ENCODE measurements at regions not wholly inside any gene's neighbourhood (a gene's known extent, or its start where the extent isn't known, plus 50 kb on each side); places are given as distances from the start of the nearest gene placed in this dataset.

DNA sequence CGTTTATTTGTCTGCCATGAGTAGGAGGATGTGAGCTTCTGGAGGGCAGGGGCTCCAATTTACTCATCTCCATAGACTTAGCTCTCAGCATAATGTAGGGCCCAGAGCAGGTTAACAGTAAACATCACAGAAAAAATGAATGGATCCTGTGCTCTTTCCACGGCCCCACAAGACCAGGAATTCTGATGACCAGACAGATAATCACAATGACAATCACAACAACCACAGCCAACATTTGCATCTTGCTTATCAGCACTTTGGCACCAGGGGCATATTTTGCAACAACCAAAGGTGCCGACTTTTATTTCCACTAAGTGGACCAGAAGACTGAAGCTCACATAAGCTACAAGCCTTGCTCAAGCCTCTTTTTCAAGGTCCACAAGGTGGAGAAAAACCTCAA, 68.9 kb upstream of the ANKRD34C start:
- peaks cover 5% of the 10 kb centered on the region for H3K9me3 Mint-ChIP-seq (ENCODE audit: low read depth)
- H3K27ac Mint-ChIP-seq: no peak overlapping the region
- no peak for DNase-seq (ENCODE audit: low spot score, unreplicated experiment)
- H3K36me3 Mint-ChIP-seq (ENCODE audit: insufficient read depth): no peaks in the 10 kb centered on the region
- H3K27me3 Mint-ChIP-seq: peaks cover 34% of the 10 kb centered on the region
- TF ChIP-seq, protein P1, sequence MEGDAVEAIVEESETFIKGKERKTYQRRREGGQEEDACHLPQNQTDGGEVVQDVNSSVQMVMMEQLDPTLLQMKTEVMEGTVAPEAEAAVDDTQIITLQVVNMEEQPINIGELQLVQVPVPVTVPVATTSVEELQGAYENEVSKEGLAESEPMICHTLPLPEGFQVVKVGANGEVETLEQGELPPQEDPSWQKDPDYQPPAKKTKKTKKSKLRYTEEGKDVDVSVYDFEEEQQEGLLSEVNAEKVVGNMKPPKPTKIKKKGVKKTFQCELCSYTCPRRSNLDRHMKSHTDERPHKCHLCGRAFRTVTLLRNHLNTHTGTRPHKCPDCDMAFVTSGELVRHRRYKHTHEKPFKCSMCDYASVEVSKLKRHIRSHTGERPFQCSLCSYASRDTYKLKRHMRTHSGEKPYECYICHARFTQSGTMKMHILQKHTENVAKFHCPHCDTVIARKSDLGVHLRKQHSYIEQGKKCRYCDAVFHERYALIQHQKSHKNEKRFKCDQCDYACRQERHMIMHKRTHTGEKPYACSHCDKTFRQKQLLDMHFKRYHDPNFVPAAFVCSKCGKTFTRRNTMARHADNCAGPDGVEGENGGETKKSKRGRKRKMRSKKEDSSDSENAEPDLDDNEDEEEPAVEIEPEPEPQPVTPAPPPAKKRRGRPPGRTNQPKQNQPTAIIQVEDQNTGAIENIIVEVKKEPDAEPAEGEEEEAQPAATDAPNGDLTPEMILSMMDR (IDR thresholded peaks at IDR 0.05; ENCODE audit: unreplicated experiment): no peak
- peaks cover 4% of the 10 kb centered on the region for H3K4me1 Mint-ChIP-seq (ENCODE audit: low read depth)
- no peak overlapping the region for H3K4me3 Mint-ChIP-seq (ENCODE audit: low read depth)

DNA sequence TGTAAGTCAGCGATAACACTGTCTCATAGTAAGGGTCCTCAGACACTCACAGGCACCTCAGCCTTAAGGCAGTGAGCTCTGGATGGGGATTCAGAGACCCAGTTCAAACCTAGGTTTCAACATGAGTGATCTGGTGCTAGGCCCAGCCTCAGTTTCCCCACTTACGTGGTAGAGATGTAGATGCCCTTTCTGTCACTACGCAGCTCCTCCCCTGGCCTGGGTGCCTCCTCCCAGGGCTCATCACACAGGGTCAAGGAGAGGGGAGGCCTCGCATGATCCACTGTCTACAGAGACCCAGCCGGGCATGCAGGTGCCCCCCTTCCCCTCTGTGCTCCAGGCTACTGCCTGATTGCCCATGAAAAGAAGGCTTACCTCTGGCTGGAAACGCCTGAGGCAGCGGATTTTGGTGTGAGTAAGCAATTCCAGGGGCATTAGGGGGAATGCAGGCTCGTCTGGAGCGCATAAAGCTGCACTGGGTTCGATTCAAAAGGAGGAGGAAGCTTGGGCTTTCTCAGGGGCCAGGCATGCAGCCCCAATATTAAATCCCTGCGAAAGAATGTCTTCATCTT, 69.8 kb upstream of the ANKRD34C start:
- Mint-ChIP-seq H3K9me3 (ENCODE audit: low read depth) (peaks cover 5% of the 10 kb centered on the region), H3K36me3 (ENCODE audit: insufficient read depth) (no peaks in the 10 kb centered on the region), H3K4me3 (ENCODE audit: low read depth) (no peak overlapping the region), H3K4me1 (ENCODE audit: low read depth) (peaks cover 4% of the 10 kb centered on the region), H3K27ac (no peak overlapping the region), H3K27me3 (peaks cover 38% of the 10 kb centered on the region)
- TF ChIP-seq, protein P1 (IDR thresholded peaks at IDR 0.05; ENCODE audit: unreplicated experiment): no peak
- DNase-seq (ENCODE audit: low spot score, unreplicated experiment): no peak

DNA sequence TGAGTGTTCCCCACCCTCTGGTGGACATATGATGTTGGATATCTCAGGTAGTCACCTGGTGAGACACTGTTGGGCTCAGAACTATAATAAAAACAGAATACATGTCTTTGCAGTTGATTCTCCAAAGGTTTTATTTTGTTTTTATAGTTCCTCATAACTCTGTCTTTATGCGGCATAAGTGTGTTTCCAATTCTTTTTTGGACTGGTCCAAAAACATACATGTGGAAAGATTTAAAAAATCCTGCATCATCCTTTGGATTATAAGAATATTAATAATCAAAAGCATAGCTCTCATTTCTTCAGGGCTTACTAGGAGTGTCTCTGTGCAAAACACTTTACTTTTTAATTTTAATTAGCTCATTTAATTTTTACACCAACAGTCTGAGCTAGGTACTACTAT, 71.0 kb upstream of the ANKRD34C start:
- H3K4me3 Mint-ChIP-seq (ENCODE audit: low read depth): no peak overlapping the region
- H3K9me3 Mint-ChIP-seq (ENCODE audit: low read depth): no peaks in the 10 kb centered on the region
- peaks cover 4% of the 10 kb centered on the region for H3K4me1 Mint-ChIP-seq (ENCODE audit: low read depth)
- peaks cover 34% of the 10 kb centered on the region for H3K27me3 Mint-ChIP-seq
- TF ChIP-seq, protein P1 (IDR thresholded peaks at IDR 0.05; ENCODE audit: unreplicated experiment): no peak
- no peak overlapping the region for H3K27ac Mint-ChIP-seq
- no peaks in the 10 kb centered on the region for H3K36me3 Mint-ChIP-seq (ENCODE audit: insufficient read depth)
- DNase-seq (ENCODE audit: low spot score, unreplicated experiment): no peak

DNA sequence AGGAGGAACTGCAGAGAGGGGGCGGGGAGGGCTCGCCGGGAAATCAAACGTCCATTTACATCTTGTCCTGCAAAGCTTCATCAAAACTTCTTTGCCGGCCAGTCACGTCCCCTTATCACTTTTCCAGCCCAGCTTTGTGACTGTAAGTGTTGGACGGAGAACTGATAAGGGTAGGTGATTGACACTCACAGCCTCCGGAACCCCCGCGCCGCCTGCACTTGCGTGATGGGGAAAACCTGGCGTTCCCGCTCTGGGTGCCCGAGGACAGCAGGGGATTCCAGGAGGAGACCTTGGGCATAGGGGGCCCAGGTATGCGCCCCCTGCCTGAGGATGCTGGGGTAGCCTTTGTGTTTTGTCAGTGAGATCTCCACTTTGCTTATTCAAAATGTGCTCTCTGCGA, 72.8 kb upstream of the ANKRD34C start:
- H3K4me1 Mint-ChIP-seq (ENCODE audit: low read depth): peaks cover 4% of the 10 kb centered on the region
- no peaks in the 10 kb centered on the region for H3K9me3 Mint-ChIP-seq (ENCODE audit: low read depth)
- no peaks in the 10 kb centered on the region for H3K36me3 Mint-ChIP-seq (ENCODE audit: insufficient read depth)
- no peak overlapping the region for H3K4me3 Mint-ChIP-seq (ENCODE audit: low read depth)
- TF ChIP-seq, protein P1 (IDR thresholded peaks at IDR 0.05; ENCODE audit: unreplicated experiment): peak; percentile 67
- peak; percentile 34 for DNase-seq (ENCODE audit: low spot score, unreplicated experiment)
- peaks cover 43% of the 10 kb centered on the region for H3K27me3 Mint-ChIP-seq
- no peak overlapping the region for H3K27ac Mint-ChIP-seq

DNA sequence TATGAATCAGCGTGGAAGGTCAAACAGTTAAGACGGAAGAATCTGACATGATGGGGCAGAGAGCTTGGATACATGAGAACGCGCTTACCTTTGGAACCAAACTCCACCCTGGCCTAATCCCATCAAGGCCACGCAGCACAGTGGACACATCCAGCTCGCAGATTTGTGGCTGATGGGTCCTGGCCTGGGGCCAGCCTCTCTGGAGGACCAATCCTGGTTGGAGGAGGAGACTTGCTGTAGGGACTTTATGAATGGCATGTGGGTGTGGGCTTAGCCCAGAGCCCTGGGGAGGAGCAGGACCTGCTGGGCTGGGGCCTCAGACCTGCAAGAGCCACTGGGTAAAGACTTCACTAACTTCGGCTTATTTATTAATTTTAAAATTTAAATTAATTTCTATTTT, 73.4 kb upstream of the ANKRD34C start:
- Mint-ChIP-seq H3K4me1 (ENCODE audit: low read depth) (peaks cover 4% of the 10 kb centered on the region), H3K36me3 (ENCODE audit: insufficient read depth) (no peaks in the 10 kb centered on the region), H3K4me3 (ENCODE audit: low read depth) (no peak overlapping the region), H3K9me3 (ENCODE audit: low read depth) (no peaks in the 10 kb centered on the region), H3K27ac (no peak overlapping the region), H3K27me3 (peaks cover 46% of the 10 kb centered on the region)
- no peak for DNase-seq (ENCODE audit: low spot score, unreplicated experiment)
- TF ChIP-seq, protein P1 (IDR thresholded peaks at IDR 0.05; ENCODE audit: unreplicated experiment): no peak

Measured in progenitor cell of endocrine pancreas (in vitro differentiated cells).